A673 (cell line): ENCODE measurements at regions not wholly inside any gene's neighbourhood (a gene's known extent, or its start where the extent isn't known, plus 50 kb on each side); places are given as distances from the start of the nearest gene placed in this dataset.
"Not testable (repeated sequence)": the region's sequence is repeated elsewhere in the genome, so short reads cannot be mapped to it uniquely, and the experiment has no call there.

ENCODE experiments used
- BruUV-seq: library from RNA; stranded (reverse); fragments of 400-500 nt; replicated peaks from 2 replicates; lab custom pipeline; 2021; lab: Mats Ljungman, UMichigan
- CTCF ChIA-PET: fragments of 300-600 bp; sonication (Branson Sonifier 250); formaldehyde crosslinking; loops from one replicate; lab custom pipeline; 2022; ENCODE audit warnings: antibody characterized with exemption; lab: Charles Lee
- POLR2A ChIA-PET: fragments of 300-600 bp; sonication (Branson Sonifier 250); formaldehyde crosslinking; loops from one replicate; lab custom pipeline; 2022; ENCODE audit warnings: antibody characterized with exemption; ENCODE audit not compliant: low non-redundant PET; lab: Charles Lee
- DNase-seq: peaks from one replicate; pipeline ENCODE4 v3.0.0-alpha.2; 2015; ENCODE audit warnings: low spot score
- H3K27ac ChIP-seq: fragments of 200-600 bp; sonication (generic); 2 replicates; pipeline ENCODE4 v1.5.1; 2016; ENCODE audit warnings: mixed run types, low read depth, mild to moderate bottlenecking, mixed read lengths, antibody characterized with exemption, low read length; ENCODE audit not compliant: poor library complexity, severe bottlenecking
- H3K27me3 ChIP-seq: fragments of 200-600 bp; sonication (generic); replicated peaks from 2 replicates; pipeline ENCODE4 v1.6.1; 2017; ENCODE audit warnings: mixed run types, low read depth, mild to moderate bottlenecking, mixed read lengths, antibody characterized with exemption, low read length; ENCODE audit not compliant: insufficient read depth, poor library complexity
- H3K36me3 ChIP-seq: fragments of 200-600 bp; sonication (generic); 2 replicates; pipeline ENCODE4 v1.6.1; 2016; ENCODE audit warnings: mixed run types, mild to moderate bottlenecking, mixed read lengths, antibody characterized with exemption, low read length; ENCODE audit not compliant: insufficient read depth, poor library complexity, severe bottlenecking
- H3K4me1 ChIP-seq: fragments of 200-600 bp; sonication (generic); 2 replicates; pipeline ENCODE4 v1.6.1; 2017; ENCODE audit warnings: mixed run types, mild to moderate bottlenecking, mixed read lengths, antibody characterized with exemption, low read length; ENCODE audit not compliant: insufficient read depth, poor library complexity, severe bottlenecking
- H3K4me3 ChIP-seq: fragments of 200-600 bp; sonication (generic); 2 replicates; pipeline ENCODE4 v1.5.1; 2016; ENCODE audit warnings: low read depth, mixed run types, mild to moderate bottlenecking, mixed read lengths, low read length; ENCODE audit not compliant: poor library complexity, severe bottlenecking
- H3K9me3 ChIP-seq: fragments of 200-600 bp; sonication (generic); 2 replicates; pipeline ENCODE4 v1.6.1; 2016; ENCODE audit warnings: mixed run types, low read depth, mild to moderate bottlenecking, mixed read lengths, antibody characterized with exemption, low read length; ENCODE audit not compliant: poor library complexity, severe bottlenecking
- CTCF ChIP-seq: fragments of 300-800, 200-600 bp; sonication (generic); conservative IDR thresholded peaks from 2 replicates; pipeline ENCODE4 v1.5.1; 2017; ENCODE audit warnings: low read depth, mild to moderate bottlenecking, antibody characterized with exemption, low read length, moderate library complexity, mixed read lengths
- EZH2 ChIP-seq: fragments of 200-600 bp; sonication (generic); IDR thresholded peaks from 2 replicates; pipeline ENCODE4 v1.6.1; 2017; ENCODE audit warnings: borderline replicate concordance, low read depth, mild to moderate bottlenecking, mixed read lengths, antibody characterized with exemption, low read length; ENCODE audit not compliant: poor library complexity, severe bottlenecking
- intact Hi-C: fragments of 100-400 bp; cut with micrococcal nuclease; formaldehyde crosslinking; loops from one replicate; pipeline ENCODE4 v1.10.0; 2022; ENCODE audit not compliant: unreplicated experiment

GRCh38 chr9:751137-752051, 90.1 kb upstream of the DMRT1 start:
- peak; percentile 57 for DNase-seq
- no peaks in the 10 kb centered on the region for H3K36me3 ChIP-seq
- H3K4me1 ChIP-seq, result no peaks in the 10 kb centered on the region
- no peaks in the 10 kb centered on the region for H3K27me3 ChIP-seq
- BruUV-seq, result no TSS peak
- no peak for TF ChIP-seq CTCF
- no peak for TF ChIP-seq EZH2
- H3K27ac ChIP-seq, result no peak overlapping the region
- H3K9me3 ChIP-seq, result no peaks in the 10 kb centered on the region
- no peak overlapping the region for H3K4me3 ChIP-seq
- ChIA-PET POLR2A (no interaction called here), CTCF (no interaction called here)
- intact Hi-C loops, result no loop called here

DNA sequence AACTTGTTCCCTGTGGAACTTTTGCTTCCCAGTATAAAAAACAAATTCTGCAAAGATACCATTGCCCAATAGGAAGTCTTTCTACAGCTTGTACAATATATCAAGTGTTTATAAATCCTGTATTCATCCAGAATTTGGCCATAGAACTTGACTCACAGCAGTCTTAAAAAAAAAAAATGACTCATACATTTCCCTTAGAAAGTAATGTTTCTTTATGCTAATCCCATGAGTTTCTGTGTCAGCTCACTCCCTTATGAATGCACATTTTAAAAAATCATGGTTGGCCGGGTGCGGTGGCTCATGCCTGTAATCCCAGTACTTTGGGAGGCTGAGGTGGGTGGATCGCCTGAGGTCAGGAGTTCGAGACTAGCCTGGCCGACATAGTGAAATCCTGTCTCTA, 89.3 kb upstream of the DMRT1 start:
- POLR2A ChIA-PET, result no interaction called here
- TF ChIP-seq CTCF (no peak), EZH2 (no peak)

DNA sequence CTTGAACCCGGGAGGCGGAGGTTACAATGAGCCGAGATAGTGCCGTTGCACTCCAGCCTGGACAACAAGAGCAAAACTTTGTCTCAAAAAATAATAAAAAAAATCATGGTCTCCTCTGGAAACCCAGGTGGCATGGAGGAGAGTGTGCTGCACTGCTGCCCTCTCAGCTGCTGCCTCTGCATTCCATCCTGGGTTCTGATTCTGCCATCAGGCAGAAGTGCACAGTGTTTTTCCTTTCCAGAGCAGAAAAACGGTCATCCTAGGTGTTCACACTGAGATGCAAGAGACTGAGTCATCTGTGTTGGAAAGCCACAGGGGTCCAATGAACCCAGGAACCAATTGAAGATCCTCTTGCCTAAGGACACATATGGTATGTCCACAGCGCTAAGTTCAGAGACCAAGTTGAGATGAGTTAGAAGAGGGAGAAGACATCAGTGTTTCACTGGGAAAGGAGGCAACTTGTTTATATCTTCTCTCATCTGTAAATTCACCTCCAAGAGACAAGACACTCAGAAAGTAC, 88.8 kb upstream of the DMRT1 start:
- Histone ChIP-seq H3K27me3 (no peaks in the 10 kb centered on the region), H3K27ac (no peak overlapping the region), H3K4me1 (no peaks in the 10 kb centered on the region), H3K4me3 (no peak overlapping the region), H3K36me3 (no peaks in the 10 kb centered on the region), H3K9me3 (no peaks in the 10 kb centered on the region)
- BruUV-seq, result no TSS peak
- intact Hi-C loops, result no loop called here
- TF ChIP-seq CTCF, result no peak
- no peak for TF ChIP-seq EZH2
- ChIA-PET POLR2A (no interaction called here), CTCF (no interaction called here)
- DNase-seq, result no peak

More for the DNA sequence above, 89.3 kb upstream of the DMRT1 start:
- no peak overlapping the region for H3K4me3 ChIP-seq
- H3K27me3 ChIP-seq, result no peaks in the 10 kb centered on the region
- H3K9me3 ChIP-seq, result no peaks in the 10 kb centered on the region
- H3K27ac ChIP-seq, result no peak overlapping the region
- CTCF ChIA-PET, result no interaction called here
- no peaks in the 10 kb centered on the region for H3K36me3 ChIP-seq
- peak; percentile 58 for DNase-seq
- no peaks in the 10 kb centered on the region for H3K4me1 ChIP-seq
- BruUV-seq, result no TSS peak
- intact Hi-C loops, result no loop called here

GRCh38 chr9:753734-754133, 87.8 kb upstream of the DMRT1 start:
- H3K27me3 ChIP-seq, H3K27ac ChIP-seq, H3K9me3 ChIP-seq, intact Hi-C loops, H3K36me3 ChIP-seq, POLR2A ChIA-PET, H3K4me1 ChIP-seq, BruUV-seq, CTCF ChIA-PET, DNase-seq, H3K4me3 ChIP-seq: not testable (repeated sequence)
